ENCODE measurements at regions not wholly inside any gene's neighbourhood (a gene's known extent, or its start where the extent isn't known, plus 50 kb on each side); places are given as distances from the start of the nearest gene placed in this dataset.

GRCh38 chr10:3237530-3237929 lies 64.9 kb upstream of the PITRM1 start:
- TF ChIP-seq EZH2 (IDR thresholded peaks at IDR 0.05; ENCODE audit: borderline replicate concordance, low read length) = no peak
- TF ChIP-seq CTCF (IDR thresholded peaks at IDR 0.05; ENCODE audit: low read length) = no peak
